ENCODE measurements at regions not wholly inside any gene's neighbourhood (a gene's known extent, or its start where the extent isn't known, plus 50 kb on each side); places are given as distances from the start of the nearest gene placed in this dataset.

DNA sequence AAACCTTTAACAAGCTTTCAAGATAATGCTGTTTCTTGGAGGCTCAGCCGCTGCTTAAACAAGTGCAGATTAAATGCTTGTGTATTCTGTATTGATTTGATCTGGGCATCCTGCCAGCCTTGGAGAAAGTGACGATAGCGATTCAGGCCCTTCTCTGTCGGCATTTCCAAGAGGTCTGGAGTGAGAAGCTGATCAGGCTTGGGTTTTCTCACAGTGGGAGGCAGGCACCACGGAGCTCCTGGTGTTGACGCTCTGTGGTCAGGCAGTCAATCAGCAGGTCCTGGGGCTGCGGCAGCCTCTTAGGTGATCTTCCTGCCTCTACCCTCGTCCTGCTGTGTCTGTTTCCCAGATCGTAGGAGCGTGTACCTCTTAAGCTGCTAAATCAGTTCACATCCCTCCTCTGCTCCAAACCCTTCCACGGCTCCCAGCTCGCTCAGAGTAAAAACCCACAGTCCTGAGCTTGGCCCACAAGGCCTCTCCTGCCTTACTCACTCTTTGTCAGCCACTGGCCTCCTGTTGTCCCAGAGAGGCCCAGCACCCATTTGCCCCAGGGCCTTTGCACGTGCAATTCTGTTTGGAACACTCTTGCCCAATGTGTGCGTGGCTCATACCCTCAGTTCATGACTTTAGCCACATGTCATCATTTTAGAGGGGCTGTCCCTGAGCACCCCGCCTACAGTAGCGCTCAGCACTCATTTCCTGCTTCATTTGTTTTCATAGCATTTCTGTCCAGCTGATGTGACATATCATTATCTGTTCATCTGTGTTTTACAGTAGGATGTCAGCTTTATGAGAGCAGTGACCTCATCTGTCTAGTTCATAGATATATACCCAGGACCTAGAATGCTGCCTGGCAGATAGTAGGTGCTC, 155.4 kb downstream of the AACS start:
- DNase-seq (ENCODE audit: low read depth, low spot score): no peak
- no peak overlapping the region for H3K4me3 ChIP-seq (ENCODE audit: low read length)

DNA sequence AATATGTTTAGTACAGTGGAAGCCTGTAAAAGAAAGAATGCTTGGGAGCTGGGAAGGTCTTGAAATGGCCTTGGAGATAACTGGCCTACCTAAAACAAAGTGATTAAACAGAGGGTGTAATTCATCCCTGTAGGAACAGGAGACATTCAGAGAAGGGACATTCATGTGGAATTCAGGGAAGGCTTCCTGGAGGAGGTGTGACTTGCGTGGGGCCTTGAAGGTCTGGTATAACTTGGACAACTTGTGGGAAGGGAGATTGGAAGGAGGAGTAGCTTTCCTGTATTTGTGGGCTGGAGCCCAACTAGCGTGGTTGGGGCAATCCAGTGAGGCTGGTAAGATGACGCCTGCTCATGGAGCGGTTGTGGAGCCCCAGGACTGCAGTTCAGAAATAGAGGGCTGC, 156.4 kb downstream of the AACS start:
- no peak for DNase-seq (ENCODE audit: low read depth, low spot score)

DNA sequence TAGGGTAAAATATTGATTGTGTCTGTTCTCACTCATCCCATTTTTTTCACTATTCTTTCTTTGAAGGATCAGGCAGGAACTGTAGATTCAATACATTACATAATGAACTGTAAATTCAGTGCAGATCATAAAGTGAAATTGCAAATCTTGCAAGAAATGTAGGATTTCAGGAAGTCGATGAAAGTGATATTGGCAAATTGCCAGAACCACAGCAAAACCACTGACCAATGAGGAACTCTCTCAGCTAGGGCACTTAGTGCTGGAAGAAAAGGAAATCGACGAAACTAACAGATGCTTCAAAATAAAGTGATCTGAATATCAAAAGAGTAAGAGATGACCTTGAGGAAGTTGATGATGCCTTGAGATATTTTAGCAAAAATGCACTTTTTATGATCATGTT, 157.6 kb downstream of the AACS start:
- no peak for DNase-seq (ENCODE audit: low read depth, low spot score)
- H3K4me3 ChIP-seq (ENCODE audit: low read length): no peak overlapping the region

More for the DNA sequence above, 156.4 kb downstream of the AACS start:
- H3K4me3 ChIP-seq (ENCODE audit: low read length): no peak overlapping the region

- DNase-seq (ENCODE audit: low read depth, low spot score): no peak
- H3K4me3 ChIP-seq (ENCODE audit: low read length): no peak overlapping the region
These were observed 160.4 kb downstream of the AACS start for GRCh38 chr12:125225641-125226040.

- H3K4me3 ChIP-seq (ENCODE audit: low read length): no peak overlapping the region
- DNase-seq (ENCODE audit: low read depth, low spot score): no peak
These were observed 163.5 kb downstream of the AACS start for GRCh38 chr12:125228519-125229260.

GRCh38 chr12:125229878-125230530, 164.8 kb downstream of the AACS start:
- no peak overlapping the region for H3K4me3 ChIP-seq (ENCODE audit: low read length)
- DNase-seq (ENCODE audit: low read depth, low spot score): no peak

DNA sequence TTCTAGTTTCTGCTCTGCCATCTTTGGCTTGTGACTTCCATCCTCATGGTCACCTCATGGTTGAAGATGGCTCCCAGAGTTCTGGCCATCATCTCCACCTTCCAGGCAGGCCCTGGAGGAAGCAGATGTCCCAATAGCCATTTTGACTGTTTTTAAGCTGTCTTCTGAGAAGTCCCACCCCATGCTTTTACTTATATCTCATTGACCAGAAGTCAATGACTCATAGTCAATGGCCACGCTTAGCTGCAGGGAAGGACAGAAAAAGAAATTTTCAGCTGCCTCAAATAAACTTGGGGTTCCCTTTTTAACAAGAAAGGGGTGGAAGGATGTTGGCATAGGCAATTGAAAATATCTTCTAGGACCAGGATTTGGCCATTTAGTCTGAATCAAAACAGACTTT, 168.1 kb downstream of the AACS start:
- DNase-seq (ENCODE audit: low read depth, low spot score): no peak
- H3K4me3 ChIP-seq (ENCODE audit: low read length): no peak overlapping the region

GRCh38 chr12:125239563-125239962, 174.3 kb downstream of the AACS start:
- no peak for DNase-seq (ENCODE audit: low read depth, low spot score)
- H3K4me3 ChIP-seq (ENCODE audit: low read length): no peak overlapping the region

DNA sequence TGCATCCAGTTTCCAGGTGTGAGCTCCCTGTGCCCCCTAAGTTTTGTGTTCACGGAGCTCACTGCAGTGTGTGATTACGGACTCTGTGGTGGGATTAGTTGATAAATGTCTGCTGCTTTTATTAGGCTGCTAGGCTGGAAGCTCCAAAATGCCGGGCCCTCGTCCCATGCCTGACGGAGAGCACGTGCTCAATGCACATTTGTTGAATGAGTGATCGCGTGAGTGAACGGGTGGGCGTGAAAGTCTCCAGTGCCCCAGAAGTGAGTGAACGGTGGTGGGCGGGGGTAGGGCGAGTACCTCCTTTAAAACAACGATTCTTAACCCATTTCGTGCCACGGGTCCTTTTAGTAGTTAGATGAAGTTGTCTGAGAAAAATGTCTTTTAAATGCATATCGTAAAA, 175.5 kb downstream of the AACS start:
- no peak for DNase-seq (ENCODE audit: low read depth, low spot score)
- no peak overlapping the region for H3K4me3 ChIP-seq (ENCODE audit: low read length)

DNA sequence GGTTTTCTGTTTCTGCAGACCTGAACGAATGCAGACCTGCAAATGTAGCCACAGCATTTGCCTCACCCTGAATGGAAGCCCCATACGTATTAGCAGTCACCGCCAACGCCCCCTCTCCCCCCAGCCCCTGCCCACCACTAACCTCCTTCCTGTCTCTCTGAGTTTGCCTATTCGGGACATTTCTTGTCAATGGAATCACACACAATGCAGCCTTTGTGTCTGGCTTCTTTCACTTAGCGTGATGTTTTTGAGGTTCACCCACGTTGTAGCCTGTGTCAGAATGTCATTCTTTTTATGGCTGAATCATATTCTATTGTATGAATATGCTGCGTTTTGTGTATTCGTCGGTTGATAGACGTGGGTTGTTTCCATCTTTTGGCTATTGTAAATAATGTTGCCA, 178.6 kb downstream of the AACS start:
- no peak for DNase-seq (ENCODE audit: low read depth, low spot score)
- H3K4me3 ChIP-seq (ENCODE audit: low read length): no peak overlapping the region

GRCh38 chr12:125244338-125244737, 179.1 kb downstream of the AACS start:
- no peak overlapping the region for H3K4me3 ChIP-seq (ENCODE audit: low read length)
- DNase-seq (ENCODE audit: low read depth, low spot score): no peak

GRCh38 chr12:125245581-125246557, 180.6 kb downstream of the AACS start:
- H3K4me3 ChIP-seq (ENCODE audit: low read length): no peak overlapping the region
- DNase-seq (ENCODE audit: low read depth, low spot score): no peak

- H3K4me3 ChIP-seq (ENCODE audit: low read length): no peak overlapping the region
- DNase-seq (ENCODE audit: low read depth, low spot score): no peak
These were observed 182.2 kb downstream of the AACS start for GRCh38 chr12:125247477-125247876.

- DNase-seq (ENCODE audit: low read depth, low spot score): no peak
- no peak overlapping the region for H3K4me3 ChIP-seq (ENCODE audit: low read length)
These were observed 184.0 kb downstream of the AACS start for GRCh38 chr12:125249066-125249824.

DNA sequence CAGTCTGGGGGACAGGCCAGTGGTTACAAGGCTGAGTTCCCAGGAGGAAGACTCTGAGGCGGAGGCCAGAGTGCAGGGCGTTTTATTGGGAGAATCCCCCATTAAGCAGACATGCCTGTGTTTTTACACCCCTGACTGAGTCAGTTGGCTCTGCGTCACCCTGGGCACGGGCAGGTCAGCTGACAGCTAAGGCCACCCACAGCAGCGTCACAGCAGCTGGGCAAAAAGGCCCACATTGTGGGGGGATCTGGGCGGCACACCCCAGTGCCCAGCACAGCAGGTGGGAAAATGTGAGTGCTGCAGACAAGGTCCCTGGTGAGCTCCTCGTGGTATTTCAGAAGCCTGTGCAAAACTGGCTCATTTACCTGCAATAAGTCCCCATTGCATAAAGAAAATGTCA, 184.7 kb downstream of the AACS start:
- DNase-seq (ENCODE audit: low read depth, low spot score): no peak
- no peak overlapping the region for H3K4me3 ChIP-seq (ENCODE audit: low read length)

DNA sequence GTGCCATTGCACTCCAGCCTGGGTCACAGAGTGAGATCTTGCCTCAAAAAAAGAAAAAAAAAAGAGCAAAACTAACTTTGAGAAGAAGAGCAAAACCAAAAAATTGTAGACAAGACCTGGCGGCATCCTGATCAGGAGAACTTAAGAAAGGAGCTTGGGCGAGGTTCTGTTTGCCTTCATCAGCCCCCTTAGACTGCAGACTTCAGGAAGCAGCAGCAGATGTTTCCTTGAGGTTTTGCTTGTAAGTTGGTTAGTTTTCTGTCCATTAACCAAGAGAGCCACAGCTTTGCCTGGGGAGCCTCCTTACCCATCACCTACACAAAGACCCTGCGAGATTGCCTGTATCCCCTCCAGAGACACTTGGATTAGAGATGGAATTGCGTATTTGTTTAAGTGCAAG, 189.0 kb downstream of the AACS start:
- no peak overlapping the region for H3K4me3 ChIP-seq (ENCODE audit: low read length)
- no peak for DNase-seq (ENCODE audit: low read depth, low spot score)

- DNase-seq (ENCODE audit: low read depth, low spot score): no peak
- no peak overlapping the region for H3K4me3 ChIP-seq (ENCODE audit: low read length)
These were observed 189.6 kb downstream of the AACS start for GRCh38 chr12:125254856-125255255.

DNA sequence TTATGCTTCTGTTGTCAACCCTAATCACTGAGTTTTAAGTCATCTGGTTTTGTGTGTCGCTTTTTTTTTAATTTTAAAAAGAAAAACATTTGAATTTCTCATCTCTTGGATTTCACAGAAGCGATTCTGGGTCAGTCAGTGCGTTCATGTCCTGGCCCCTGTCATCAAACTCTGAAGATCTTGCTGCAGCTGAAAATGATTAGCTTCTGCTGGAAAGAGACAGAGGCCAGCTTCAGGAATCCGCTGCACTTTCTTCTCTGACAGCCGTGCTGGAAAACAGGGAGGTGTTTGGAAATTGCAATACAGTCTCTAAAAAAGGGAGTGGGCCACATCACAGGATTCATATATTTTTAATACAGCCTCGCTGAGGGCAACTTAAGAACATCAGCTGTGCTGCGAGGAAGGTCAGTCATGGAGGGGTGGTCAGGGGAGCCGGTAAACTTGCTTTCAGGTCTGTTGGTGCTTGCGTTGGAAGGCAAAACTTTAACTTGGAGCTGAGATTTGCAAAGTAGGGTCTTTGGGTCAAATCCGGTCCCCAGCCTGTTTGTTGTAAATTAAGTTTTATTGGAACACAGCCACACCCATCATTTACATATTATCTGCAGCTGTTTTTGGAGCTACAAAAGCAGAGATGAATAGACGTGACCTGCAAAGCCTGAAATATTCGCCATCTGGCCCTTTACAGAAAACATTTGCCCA, 190.8 kb downstream of the AACS start:
- no peak for DNase-seq (ENCODE audit: low read depth, low spot score)
- H3K4me3 ChIP-seq (ENCODE audit: low read length): no peak overlapping the region

Measured in Jurkat, Clone E6-1 (cell line).